ENCODE measurements at regions not wholly inside any gene's neighbourhood (a gene's known extent, or its start where the extent isn't known, plus 50 kb on each side); places are given as distances from the start of the nearest gene placed in this dataset.

DNA sequence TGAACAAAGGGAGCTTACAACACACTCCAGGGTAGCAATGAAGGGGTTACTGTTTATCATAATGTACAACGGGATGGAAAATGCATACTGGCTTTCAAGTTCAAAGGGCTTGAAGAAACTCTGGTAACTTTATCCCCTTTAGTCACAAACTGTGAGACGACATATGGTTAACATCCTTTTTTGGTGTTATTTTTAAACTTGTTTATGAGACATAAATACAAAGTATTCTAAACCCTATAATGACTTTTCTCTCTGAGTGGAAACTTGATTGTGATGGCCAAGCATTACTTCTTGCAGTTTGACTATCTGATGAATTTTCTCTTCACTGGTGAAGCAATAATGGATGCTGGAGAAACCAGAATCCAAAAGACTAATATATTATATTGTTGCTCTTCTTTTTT is 62.0 kb upstream of the SEMA3A start:
- ChIA-PET CTCF (no interaction called here), POLR2A (no interaction called here)
- no peak for ATAC-seq
- peaks cover 0 to 21% (median 9%) of the 10 kb centered on the region in 7 donors for H3K4me1 Mint-ChIP-seq
- intact Hi-C loops (cut with micrococcal nuclease), result no loop called here
- no peaks in the 10 kb centered on the region for H3K36me3 ChIP-seq (ENCODE audit: control insufficient read depth in 2 of 3, insufficient read depth in 3 of 3, low read length in 3 of 3)
- H3K9me3 Mint-ChIP-seq, result no peaks in the 10 kb centered on the region
- H3K27ac ChIP-seq (ENCODE audit: low read depth, low read length), result no peak overlapping the region
- H3K4me1 ChIP-seq (ENCODE audit: control insufficient read depth in 2 of 2, insufficient read depth in 2 of 2, low read length in 2 of 2), result no peaks in the 10 kb centered on the region
- H3K27me3 Mint-ChIP-seq, result no peaks in the 10 kb centered on the region
- H3K4me3 ChIP-seq (ENCODE audit: low read length), result no peak overlapping the region
- no peaks in the 10 kb centered on the region for H3K27me3 ChIP-seq (ENCODE audit: control insufficient read depth in 2 of 2, insufficient read depth in 2 of 2, low read length in 2 of 2)
- no peaks in the 10 kb centered on the region for H3K9me3 ChIP-seq (ENCODE audit: control insufficient read depth in 2 of 3, low read length in 3 of 3)
- no peak overlapping the region for H3K27ac Mint-ChIP-seq
- no peak for DNase-seq
- no peaks in the 10 kb centered on the region for H3K36me3 Mint-ChIP-seq
- no peak overlapping the region for H3K4me3 Mint-ChIP-seq

DNA sequence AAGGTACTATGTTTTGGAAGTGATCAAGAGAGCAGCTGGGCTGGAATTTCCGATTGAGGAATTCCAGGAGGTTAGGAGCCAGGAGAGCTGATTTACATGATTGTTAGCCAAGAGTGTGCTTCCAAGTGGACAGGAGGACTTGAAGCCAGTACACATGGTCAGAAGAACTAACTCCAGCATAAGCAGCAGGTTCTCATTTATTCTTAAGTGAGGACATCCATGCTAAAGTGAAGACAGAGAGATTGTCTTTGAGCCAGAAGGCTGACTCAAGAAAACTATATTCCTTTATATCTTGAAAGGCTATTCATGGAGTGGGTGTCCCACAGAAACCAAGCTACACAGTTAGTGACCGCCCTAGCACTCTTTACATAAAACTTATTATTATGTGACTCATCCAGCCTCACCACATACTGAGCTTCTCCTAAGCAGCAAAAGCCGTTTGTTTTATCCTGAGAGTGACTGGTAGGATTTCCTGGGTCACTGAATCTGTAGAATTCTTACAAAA is 56.7 kb upstream of the SEMA3A start:
- no peak for ATAC-seq
- Mint-ChIP-seq H3K27me3 (peaks cover 0 to 6% (median 0%) of the 10 kb centered on the region in 5 donors), H3K4me1 (peaks cover 0 to 9% (median 5%) of the 10 kb centered on the region in 7 donors), H3K36me3 (no peaks in the 10 kb centered on the region), H3K27ac (no peak overlapping the region), H3K4me3 (no peak overlapping the region), H3K9me3 (no peaks in the 10 kb centered on the region)
- ChIA-PET POLR2A (no interaction called here), CTCF (interaction anchor here (0.5 kb wide), 1 partner anchor 40 kb away, joined by 4 read pairs; no protein-coding TSS in a partner anchor)
- no peaks in the 10 kb centered on the region for H3K27me3 ChIP-seq (ENCODE audit: control insufficient read depth in 2 of 2, insufficient read depth in 2 of 2, low read length in 2 of 2)
- H3K4me1 ChIP-seq (ENCODE audit: control insufficient read depth in 2 of 2, insufficient read depth in 2 of 2, low read length in 2 of 2), result no peaks in the 10 kb centered on the region
- intact Hi-C loops (cut with micrococcal nuclease), result no loop called here
- no peaks in the 10 kb centered on the region for H3K9me3 ChIP-seq (ENCODE audit: control insufficient read depth in 2 of 3, low read length in 3 of 3)
- no peak overlapping the region for H3K27ac ChIP-seq (ENCODE audit: low read depth, low read length)
- no peak overlapping the region for H3K4me3 ChIP-seq (ENCODE audit: low read length)
- no peak for DNase-seq
- H3K36me3 ChIP-seq (ENCODE audit: control insufficient read depth in 2 of 3, insufficient read depth in 3 of 3, low read length in 3 of 3), result no peaks in the 10 kb centered on the region

DNA sequence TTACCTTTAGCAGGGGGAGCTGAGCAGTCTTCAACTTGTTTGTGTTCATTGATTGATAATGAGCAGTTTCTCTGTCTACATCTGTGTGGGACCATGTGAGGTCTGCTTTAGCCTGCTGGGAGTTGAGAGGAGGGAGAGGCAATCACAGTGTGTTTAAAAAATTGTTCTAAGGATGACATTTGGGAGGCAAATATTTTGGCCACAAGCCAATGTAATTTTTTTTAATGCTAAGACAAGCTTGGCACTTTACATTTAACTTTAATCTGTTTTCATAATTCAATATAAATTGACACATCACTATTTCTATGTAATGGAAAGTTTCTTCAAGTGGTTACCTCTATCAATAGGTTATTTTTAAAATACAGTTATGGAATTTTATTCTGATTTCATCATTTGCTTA is 55.9 kb upstream of the SEMA3A start:
- Mint-ChIP-seq H3K27ac (no peak overlapping the region), H3K27me3 (peaks cover 0 to 6% (median 0%) of the 10 kb centered on the region in 5 donors), H3K4me1 (peaks cover 0 to 9% (median 5%) of the 10 kb centered on the region in 7 donors), H3K9me3 (peaks cover 0 to 2% (median 0%) of the 10 kb centered on the region in 11 donors), H3K36me3 (no peaks in the 10 kb centered on the region), H3K4me3 (no peak overlapping the region)
- CTCF ChIA-PET, result no interaction called here
- no peak overlapping the region for H3K4me3 ChIP-seq (ENCODE audit: low read length)
- intact Hi-C loops (cut with micrococcal nuclease), result no loop called here
- peaks cover 0 to 4% (median 0%) of the 10 kb centered on the region in 3 experiments for H3K9me3 ChIP-seq (ENCODE audit: control insufficient read depth in 2 of 3, low read length in 3 of 3)
- no peaks in the 10 kb centered on the region for H3K27me3 ChIP-seq (ENCODE audit: control insufficient read depth in 2 of 2, insufficient read depth in 2 of 2, low read length in 2 of 2)
- no peak for DNase-seq
- no peaks in the 10 kb centered on the region for H3K4me1 ChIP-seq (ENCODE audit: control insufficient read depth in 2 of 2, insufficient read depth in 2 of 2, low read length in 2 of 2)
- POLR2A ChIA-PET, result no interaction called here
- H3K36me3 ChIP-seq (ENCODE audit: control insufficient read depth in 2 of 3, insufficient read depth in 3 of 3, low read length in 3 of 3), result no peaks in the 10 kb centered on the region
- no peak for ATAC-seq
- H3K27ac ChIP-seq (ENCODE audit: low read depth, low read length), result no peak overlapping the region

DNA sequence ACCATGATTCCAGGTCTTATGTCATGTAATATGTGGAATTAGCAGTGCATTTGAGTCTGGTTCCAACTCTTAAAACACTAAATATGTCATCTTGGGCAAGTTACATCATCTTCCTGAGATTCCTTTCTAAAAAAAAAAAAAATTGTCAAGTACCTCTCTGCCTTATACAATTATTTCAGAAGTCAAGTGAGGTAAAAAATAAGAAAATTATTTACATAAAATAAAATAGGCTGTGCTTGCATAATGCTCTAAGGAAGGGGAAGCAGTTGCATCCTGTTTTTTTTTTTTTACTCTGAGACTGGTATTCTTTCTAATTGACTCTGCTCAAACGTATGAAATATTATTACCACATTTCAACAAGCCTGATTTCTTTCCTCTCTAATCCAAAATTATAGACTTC is 55.1 kb upstream of the SEMA3A start:
- POLR2A ChIA-PET, result no interaction called here
- Mint-ChIP-seq H3K4me1 (peaks cover 0 to 9% (median 5%) of the 10 kb centered on the region in 7 donors), H3K9me3 (peaks cover 0 to 10% (median 5%) of the 10 kb centered on the region in 11 donors), H3K27me3 (peaks cover 0 to 6% (median 0%) of the 10 kb centered on the region in 5 donors), H3K4me3 (no peak overlapping the region), H3K36me3 (peaks cover 0 to 8% (median 0%) of the 10 kb centered on the region in 5 donors), H3K27ac (no peak overlapping the region)
- ATAC-seq (no peak), DNase-seq (no peak)
- no peaks in the 10 kb centered on the region for H3K27me3 ChIP-seq (ENCODE audit: control insufficient read depth in 2 of 2, insufficient read depth in 2 of 2, low read length in 2 of 2)
- no peaks in the 10 kb centered on the region for H3K36me3 ChIP-seq (ENCODE audit: control insufficient read depth in 2 of 3, insufficient read depth in 3 of 3, low read length in 3 of 3)
- intact Hi-C loops (cut with micrococcal nuclease), result no loop called here
- H3K4me1 ChIP-seq (ENCODE audit: control insufficient read depth in 2 of 2, insufficient read depth in 2 of 2, low read length in 2 of 2), result no peaks in the 10 kb centered on the region
- peaks cover 0 to 4% (median 0%) of the 10 kb centered on the region in 3 experiments for H3K9me3 ChIP-seq (ENCODE audit: control insufficient read depth in 2 of 3, low read length in 3 of 3)
- CTCF ChIA-PET, result no interaction called here
- H3K4me3 ChIP-seq (ENCODE audit: low read length), result no peak overlapping the region
- no peak overlapping the region for H3K27ac ChIP-seq (ENCODE audit: low read depth, low read length)

DNA sequence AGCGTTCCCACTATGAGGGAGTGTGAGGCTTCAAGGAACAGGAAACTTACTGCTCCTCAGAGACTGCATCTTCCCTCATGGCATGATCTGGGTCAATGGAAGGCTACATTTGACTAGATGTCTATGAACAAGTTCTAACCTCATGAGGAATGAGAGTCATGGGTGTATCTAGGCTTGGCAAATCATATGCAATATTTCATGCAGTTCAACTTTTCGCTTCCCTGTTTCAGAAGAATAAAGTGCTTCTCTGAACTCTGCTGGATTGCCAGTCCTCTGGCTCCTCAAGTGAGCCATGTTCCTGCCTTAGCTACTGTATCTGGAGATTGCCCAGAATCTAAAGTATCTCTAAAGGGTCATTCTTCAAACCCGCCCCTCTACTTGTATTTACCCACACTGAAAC is 54.3 kb upstream of the SEMA3A start:
- Mint-ChIP-seq H3K4me1 (peaks cover 0 to 4% (median 2%) of the 10 kb centered on the region in 7 donors), H3K36me3 (peaks cover 0 to 11% (median 0%) of the 10 kb centered on the region in 5 donors), H3K9me3 (peaks cover 0 to 16% (median 7%) of the 10 kb centered on the region in 11 donors), H3K27me3 (peaks cover 0 to 6% (median 0%) of the 10 kb centered on the region in 5 donors), H3K27ac (no peak overlapping the region), H3K4me3 (no peak overlapping the region)
- Histone ChIP-seq H3K36me3 (ENCODE audit: control insufficient read depth in 2 of 3, insufficient read depth in 3 of 3, low read length in 3 of 3) (no peaks in the 10 kb centered on the region), H3K27ac (ENCODE audit: low read depth, low read length) (no peak overlapping the region), H3K27me3 (ENCODE audit: control insufficient read depth in 2 of 2, insufficient read depth in 2 of 2, low read length in 2 of 2) (no peaks in the 10 kb centered on the region), H3K4me1 (ENCODE audit: control insufficient read depth in 2 of 2, insufficient read depth in 2 of 2, low read length in 2 of 2) (no peaks in the 10 kb centered on the region), H3K9me3 (ENCODE audit: control insufficient read depth in 2 of 3, low read length in 3 of 3) (peaks cover 0 to 4% (median 0%) of the 10 kb centered on the region in 3 experiments), H3K4me3 (ENCODE audit: low read length) (no peak overlapping the region)
- DNase-seq (no peak), ATAC-seq (peak; percentile 71)
- POLR2A ChIA-PET, result no interaction called here
- CTCF ChIA-PET, result no interaction called here
- intact Hi-C loops (cut with micrococcal nuclease), result no loop called here

DNA sequence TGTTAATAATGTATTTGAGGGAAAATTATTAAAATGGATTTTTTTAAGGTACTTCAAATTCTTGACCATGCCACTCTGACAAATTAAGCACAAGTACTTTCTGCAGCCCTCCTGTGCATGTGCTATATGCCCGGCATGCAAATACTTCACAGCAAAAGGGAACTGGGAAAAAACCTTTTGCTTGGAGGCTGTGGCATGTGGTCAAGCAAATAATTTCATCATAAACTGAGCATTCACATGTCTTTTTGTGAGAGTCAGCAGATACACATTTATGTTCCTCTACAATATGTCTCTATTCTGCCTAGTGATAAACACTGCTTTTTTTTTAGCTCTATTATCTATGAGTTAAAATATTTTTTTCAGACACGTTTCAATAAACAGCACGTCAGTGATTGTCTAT is 53.7 kb upstream of the SEMA3A start:
- Mint-ChIP-seq H3K4me1 (no peaks in the 10 kb centered on the region), H3K36me3 (peaks cover 0 to 13% (median 0%) of the 10 kb centered on the region in 5 donors), H3K4me3 (no peak overlapping the region), H3K27ac (no peak overlapping the region), H3K27me3 (peaks cover 0 to 6% (median 0%) of the 10 kb centered on the region in 5 donors), H3K9me3 (peaks cover 0 to 20% (median 11%) of the 10 kb centered on the region in 11 donors)
- DNase-seq, result no peak
- Histone ChIP-seq H3K27me3 (ENCODE audit: control insufficient read depth in 2 of 2, insufficient read depth in 2 of 2, low read length in 2 of 2) (no peaks in the 10 kb centered on the region), H3K4me1 (ENCODE audit: control insufficient read depth in 2 of 2, insufficient read depth in 2 of 2, low read length in 2 of 2) (no peaks in the 10 kb centered on the region), H3K36me3 (ENCODE audit: control insufficient read depth in 2 of 3, insufficient read depth in 3 of 3, low read length in 3 of 3) (no peaks in the 10 kb centered on the region), H3K4me3 (ENCODE audit: low read length) (no peak overlapping the region), H3K27ac (ENCODE audit: low read depth, low read length) (no peak overlapping the region), H3K9me3 (ENCODE audit: control insufficient read depth in 2 of 3, low read length in 3 of 3) (peaks cover 0 to 4% (median 0%) of the 10 kb centered on the region in 3 experiments)
- POLR2A ChIA-PET, result no interaction called here
- ATAC-seq, result peak; percentile 75
- CTCF ChIA-PET, result no interaction called here
- intact Hi-C loops (cut with micrococcal nuclease), result no loop called here

DNA sequence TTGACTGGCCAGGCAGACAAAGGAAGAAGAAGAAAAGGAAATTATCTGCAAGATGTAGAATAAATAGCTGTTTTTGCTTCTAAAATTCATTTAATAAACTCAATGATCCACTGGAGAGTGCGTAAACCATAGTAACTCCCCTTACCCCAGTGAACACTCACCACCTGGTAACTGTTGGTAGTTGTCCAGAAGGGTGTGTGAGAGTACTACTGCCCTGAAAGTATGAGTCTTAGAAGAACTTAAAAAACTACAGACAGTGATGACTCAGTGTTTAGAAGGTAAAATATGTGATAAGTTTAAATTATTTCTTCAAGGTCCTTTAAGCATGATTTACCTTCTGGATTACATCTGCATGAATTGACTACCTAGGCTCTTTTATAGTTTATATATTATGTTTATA is 53.0 kb upstream of the SEMA3A start:
- H3K27me3 ChIP-seq (ENCODE audit: control insufficient read depth in 2 of 2, insufficient read depth in 2 of 2, low read length in 2 of 2), result no peaks in the 10 kb centered on the region
- Mint-ChIP-seq H3K9me3 (peaks cover 0 to 23% (median 11%) of the 10 kb centered on the region in 11 donors), H3K27ac (no peak overlapping the region), H3K36me3 (peaks cover 0 to 14% (median 0%) of the 10 kb centered on the region in 5 donors), H3K4me1 (no peaks in the 10 kb centered on the region), H3K4me3 (no peak overlapping the region), H3K27me3 (peaks cover 0 to 6% (median 0%) of the 10 kb centered on the region in 5 donors)
- H3K27ac ChIP-seq (ENCODE audit: low read depth, low read length), result no peak overlapping the region
- H3K36me3 ChIP-seq (ENCODE audit: control insufficient read depth in 2 of 3, insufficient read depth in 3 of 3, low read length in 3 of 3), result no peaks in the 10 kb centered on the region
- intact Hi-C loops (cut with micrococcal nuclease), result no loop called here
- no peak overlapping the region for H3K4me3 ChIP-seq (ENCODE audit: low read length)
- H3K9me3 ChIP-seq (ENCODE audit: control insufficient read depth in 2 of 3, low read length in 3 of 3), result peaks cover 0 to 4% (median 0%) of the 10 kb centered on the region in 3 experiments
- H3K4me1 ChIP-seq (ENCODE audit: control insufficient read depth in 2 of 2, insufficient read depth in 2 of 2, low read length in 2 of 2), result no peaks in the 10 kb centered on the region
- DNase-seq (no peak), ATAC-seq (no peak)
- ChIA-PET POLR2A (no interaction called here), CTCF (no interaction called here)

Data from naive thymus-derived CD4-positive, alpha-beta T cell (primary cell).